Right kidney (tissue), 1 donor: ENCODE measurements at regions not wholly inside any gene's neighbourhood (a gene's known extent, or its start where the extent isn't known, plus 50 kb on each side); places are given as distances from the start of the nearest gene placed in this dataset.
"Not testable (repeated sequence)": the region's sequence is repeated elsewhere in the genome, so short reads cannot be mapped to it uniquely, and the experiment has no call there.

Experiments
- DNase-seq: peaks from one replicate; pipeline ENCODE4 v3.0.0-alpha.2; 2016

DNA sequence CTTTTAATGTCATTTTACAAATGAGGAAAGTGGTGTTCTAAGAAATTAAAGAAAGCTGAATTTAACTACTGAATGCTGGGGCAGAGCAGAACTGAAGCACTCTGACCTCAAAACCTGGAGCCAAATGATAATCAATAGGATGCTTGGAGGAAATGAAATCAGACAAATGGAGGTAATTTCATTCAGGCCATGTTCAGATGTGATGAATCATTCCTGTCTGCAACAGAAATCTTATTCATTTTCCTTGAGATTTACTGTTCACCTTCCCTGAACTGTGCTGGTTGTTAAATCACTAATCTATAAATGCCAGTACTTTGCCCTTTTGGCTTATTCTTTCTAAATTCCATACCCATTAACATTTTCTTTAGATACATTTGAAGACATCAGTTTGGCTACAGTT lies 85.6 kb upstream of the SNX7 start:
- no peak for DNase-seq

DNA sequence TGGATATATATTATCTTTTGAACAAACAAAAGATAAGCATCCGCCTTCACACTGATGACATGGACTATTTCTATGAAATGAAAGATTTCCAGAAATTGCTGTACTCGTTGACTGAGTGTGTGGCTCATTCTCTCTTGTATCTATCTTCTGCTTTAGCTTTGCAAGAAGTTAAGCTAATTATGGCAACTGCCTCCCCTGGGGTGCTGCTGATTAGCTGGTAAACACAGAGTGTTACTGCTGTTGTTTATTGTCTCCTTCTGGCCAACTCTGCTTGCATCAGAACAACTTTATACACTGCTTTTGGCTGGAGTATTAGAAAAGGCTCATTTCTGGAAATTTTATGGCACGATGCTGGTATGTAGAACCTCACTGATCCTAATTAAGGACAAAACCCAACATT lies 95.6 kb upstream of the SNX7 start:
- no peak for DNase-seq

DNA sequence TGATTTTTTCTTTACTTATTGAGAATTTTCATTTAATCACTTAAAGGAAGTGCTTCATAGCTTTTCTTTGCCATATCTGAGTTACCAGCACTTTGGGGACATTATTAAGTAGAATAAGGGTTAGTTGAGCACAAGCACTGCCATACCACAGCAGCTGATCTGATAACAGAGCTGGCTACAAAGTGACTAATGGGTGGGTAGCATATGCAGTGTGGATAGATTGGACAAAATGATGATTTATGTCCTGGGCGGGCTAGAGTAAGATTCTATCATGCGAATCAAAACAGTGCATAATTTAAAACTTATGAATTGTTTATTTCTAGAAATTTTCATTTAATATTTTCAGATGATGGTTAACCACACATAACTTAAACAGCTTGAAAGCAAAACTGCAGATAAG lies 102.2 kb upstream of the SNX7 start:
- no peak for DNase-seq

DNA sequence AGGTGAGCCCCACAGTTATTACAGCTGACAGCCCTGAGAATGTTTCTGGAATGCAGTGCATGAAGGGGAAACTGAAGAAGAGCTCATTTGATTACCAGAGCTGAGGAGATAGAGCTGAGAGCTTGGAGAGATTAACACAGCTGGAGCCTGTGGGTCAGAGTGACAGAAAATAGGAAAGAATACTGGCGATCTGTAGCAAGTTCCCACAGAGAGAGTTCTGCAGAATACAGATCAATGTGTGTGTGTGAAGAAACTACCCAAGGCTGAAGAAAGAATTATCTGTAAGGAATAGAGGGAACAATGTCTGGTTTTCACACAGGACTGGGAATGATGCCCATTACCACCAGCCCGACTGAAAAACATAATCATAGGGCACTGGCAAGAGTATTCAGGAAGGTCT lies 103.6 kb upstream of the SNX7 start:
- DNase-seq: no peak

DNA sequence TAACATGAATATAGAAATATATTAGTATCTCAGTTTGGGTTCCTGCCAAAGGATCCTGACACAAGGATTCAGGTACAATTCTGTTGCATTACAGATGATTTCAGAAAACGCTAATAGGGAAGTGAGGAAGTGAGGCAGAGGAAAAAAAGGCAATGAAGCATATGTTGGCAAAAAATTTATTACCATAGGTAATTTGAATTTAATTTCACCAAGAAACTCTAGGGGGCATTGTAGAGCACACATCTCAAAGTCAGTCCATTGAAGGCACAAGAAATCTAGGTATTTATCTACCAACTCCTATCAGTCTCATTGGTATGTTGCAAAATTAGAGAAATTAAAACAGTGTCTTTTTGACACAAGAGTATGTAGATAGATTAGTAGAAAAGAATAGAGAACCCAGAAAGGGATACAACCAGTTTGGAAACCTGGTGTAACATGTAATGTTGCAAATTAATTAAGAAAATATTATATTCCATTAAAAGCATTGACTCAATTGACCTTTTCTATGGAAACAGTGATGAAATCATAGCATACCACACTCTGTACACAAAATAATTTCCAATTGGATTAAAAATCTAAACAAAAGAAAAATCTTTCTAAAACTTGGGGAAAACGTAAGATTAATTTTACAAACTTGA lies 104.9 kb upstream of the SNX7 start:
- no peak for DNase-seq

DNA sequence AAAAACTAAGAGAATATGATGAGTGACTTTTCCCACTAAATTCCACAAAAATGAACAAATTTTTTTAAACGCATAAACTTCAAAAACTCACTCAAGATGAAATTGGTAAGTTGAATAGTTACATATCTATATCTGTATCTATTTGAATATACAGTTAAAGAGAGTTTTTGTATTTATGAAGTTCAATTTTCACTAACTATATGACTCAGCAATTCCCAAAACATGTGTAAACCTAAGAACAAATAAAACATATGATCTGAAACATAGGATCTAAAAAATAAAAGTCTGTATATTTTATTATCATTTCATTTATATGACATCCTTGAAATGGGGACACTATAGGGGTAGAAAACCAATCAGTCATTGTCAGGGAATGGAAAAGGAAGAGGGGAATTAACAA lies 105.7 kb upstream of the SNX7 start:
- DNase-seq: no peak

DNA sequence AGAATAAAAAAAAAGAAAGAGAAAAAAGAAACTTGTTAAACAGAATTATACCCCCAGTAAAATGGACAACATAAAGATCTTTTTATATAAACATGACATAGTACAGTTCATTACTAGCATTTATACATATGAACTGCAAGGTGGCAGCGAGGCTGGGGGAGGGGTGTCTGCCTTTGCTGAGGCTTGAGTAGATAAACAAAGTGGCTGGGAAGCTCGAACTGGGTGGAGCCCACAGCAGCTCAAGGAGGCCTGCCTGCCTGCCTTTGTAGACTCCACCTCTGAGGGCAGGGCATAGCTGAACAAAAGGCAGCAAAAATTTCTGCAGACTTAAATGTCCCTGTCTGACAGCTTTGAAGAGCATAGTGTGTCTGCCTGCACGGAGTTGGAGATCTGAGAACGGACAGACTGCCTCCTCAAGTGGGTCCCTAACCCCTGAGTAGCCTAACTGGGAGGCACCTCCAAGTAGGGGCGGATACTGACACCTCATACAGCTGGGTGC lies 108.9 kb upstream of the SNX7 start:
- DNase-seq: not testable (repeated sequence)

DNA sequence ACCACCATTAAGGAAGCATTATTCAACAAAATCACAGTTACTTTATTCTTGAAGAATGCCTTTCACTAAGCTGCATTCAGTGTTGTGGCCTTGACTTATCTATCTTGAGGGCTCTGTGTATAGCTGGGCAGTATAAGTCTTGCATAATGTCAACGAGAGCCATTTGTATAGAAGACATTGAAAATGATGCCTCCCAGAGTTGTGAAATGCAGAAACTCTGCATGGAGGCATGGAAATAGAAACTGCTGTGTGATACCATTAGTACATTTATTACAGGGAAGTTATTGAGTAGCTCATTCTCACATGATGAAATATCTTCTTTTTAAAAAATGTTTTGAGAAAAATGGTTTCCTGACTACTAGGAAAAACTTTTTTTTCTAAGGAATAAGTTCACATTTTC lies 111.4 kb upstream of the SNX7 start:
- no peak for DNase-seq

DNA sequence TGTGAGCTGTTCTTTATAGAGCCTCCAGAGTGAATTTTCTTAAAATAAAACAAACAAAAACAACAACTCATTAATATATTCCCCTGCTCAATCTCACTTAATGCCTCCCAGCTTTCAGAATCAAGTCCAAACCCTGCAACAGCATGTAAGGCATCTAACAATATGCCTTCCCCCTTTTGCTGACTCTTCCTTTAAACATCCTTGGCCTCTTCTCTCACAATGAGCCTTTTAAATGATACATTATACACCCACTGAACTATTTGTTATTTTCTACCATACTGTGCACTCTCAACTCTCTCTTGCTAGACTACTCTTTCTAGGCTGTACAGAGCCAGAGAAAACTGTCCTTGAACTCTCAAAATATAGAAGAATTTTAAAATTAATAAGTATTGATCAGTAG lies 115.2 kb upstream of the SNX7 start:
- no peak for DNase-seq

DNA sequence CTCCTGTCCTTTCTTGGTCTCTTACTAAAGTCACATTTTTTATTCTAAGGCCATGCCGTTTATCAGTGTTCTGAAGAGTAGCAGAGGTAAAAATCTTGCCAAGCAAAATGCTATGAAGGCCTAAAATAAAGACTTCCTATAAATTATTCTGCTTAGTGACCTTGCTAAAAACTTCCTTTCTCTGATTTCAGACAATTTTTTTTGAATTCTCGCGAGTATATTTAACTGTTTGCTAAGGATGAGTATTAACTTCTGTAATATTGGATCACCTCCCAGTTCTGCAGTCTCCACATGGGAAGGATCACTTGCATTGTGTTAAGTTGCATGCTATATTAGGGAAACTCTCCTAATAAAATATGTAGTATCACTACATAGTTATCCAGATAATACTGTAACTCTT lies 123.4 kb upstream of the SNX7 start:
- DNase-seq: no peak

DNA sequence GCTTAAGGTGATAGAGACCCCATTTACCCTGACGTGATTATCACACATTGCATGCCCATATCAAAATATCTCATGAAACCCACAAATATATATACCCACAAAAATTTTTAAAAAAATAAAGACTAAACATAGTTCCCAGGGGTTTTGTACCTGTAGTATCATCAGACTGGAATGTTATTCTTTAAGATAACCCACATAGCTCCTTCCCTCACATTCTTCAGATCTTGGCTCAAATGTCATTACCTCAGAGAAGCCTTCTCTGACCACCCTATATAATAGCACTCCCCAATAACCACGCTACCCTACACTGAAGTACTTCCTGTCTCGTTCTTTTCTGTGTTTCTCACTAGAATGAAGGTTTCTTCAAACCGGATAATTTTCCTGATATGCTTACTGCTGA lies 138.3 kb upstream of the SNX7 start:
- no peak for DNase-seq

DNA sequence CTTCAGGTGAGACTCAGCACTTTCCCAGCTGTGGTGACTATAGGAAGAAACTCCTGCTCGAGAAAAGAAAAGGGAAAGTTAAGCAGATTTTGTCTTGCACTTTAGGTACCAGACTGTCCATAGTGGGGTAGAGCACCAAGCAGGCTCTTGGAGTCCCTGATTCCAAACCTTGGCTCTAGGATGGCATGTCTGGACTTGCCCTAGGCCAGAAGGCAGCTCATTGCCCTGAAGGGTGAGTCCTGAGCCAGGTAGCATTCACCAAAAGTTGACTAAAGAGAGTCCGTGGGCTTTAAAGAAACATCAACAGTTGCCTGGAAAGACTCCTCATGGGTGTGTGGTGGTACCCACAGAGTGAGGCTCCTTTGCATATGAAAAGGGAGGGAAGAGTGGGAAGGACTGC lies 145.2 kb upstream of the SNX7 start:
- no peak for DNase-seq

DNA sequence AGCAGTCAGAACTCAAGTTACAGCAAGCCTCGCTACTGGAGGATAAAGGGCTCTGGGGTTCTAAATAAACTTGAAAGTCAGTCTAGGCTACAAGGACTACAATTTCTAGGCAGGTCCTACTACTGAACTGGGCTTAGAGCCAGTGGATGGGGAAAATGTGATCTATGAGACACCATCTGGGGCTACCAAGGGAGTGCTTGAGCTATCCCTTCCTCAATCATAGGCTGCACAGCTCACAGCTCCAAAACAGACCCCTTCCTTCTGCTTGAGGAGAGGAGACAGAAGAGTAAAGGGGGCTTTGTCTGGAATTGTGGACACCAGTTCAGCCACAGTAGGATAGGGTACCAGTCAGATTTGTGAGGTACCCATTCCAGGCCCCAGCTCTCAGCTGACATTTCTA lies 145.8 kb upstream of the SNX7 start:
- no peak for DNase-seq

DNA sequence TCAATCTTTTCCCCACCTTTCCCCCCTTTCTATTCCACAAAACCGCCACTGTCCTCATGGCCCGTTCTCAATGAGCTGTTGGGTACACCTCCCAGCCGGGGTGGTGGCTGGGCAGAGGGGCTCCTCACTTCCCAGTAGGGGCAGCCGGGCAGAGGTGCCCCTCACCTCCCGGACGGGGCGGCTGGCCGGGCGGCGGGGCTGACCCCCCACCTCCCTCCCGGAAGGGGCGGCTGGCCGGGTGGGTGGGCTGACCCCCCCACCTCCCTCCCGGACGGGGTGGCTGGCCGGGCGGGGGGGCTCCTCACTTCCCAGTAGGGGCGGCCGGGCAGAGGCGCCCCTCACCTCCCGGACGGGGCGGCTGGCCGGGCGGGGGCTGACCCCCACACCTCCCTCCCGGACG lies 149.3 kb upstream of the SNX7 start:
- DNase-seq: not testable (repeated sequence)

DNA sequence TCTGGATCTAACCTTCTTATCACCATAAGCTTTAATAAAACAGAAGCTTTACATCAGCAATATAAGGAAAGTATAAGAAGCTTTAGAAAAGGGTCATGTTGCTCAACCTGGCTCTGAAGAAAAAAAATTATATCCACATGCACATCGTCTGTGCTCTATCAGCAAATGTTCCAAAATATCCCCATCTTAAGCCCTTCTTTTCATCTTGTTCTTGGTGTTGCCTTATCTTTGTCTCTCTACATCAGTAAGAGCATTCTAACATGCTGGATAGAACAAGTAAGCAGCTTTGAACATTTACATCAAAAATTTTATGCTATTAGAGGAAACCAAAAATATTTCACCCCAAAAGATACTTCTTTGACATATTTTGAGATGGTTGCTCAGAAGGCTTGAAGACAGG lies 157.8 kb upstream of the SNX7 start:
- no peak for DNase-seq

DNA sequence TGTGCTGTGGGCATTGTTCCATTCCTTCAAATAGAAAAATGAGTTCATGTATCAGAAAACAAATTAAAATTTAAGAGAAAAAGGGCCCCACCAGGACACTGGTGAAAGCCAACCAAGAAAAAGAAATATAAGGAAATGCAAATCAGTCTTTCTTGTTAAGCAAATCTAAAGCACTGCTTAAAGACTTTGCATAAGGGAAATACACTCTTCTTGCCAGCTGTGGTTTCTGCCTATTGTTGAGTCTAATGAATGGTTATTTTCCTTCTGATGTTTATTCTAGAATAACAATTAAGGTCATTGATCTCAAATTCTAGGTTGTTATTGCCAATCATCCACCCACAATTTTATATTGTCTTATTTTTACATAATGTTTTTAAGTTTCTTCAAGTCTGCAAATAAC lies 158.6 kb upstream of the SNX7 start:
- DNase-seq: no peak

DNA sequence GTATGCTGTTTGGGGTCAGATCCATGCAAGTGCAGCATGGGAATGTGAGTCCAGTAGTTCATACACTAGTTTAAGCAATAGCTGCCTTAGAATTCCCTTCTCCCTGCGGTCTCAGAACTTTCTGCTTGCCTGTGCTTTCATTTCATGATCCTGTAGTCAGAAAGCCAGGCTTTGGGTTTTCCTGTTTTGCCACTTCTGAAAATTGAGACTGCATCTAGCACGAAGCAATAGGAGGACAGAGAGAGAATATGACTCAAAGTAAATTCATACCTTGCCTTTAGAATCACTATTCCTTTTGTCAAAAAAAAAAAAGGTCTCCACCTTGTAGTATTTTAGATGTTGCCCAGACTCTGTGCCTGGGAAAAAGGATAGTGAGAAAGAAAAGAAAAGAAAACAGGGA lies 161.2 kb upstream of the SNX7 start:
- DNase-seq: no peak

DNA sequence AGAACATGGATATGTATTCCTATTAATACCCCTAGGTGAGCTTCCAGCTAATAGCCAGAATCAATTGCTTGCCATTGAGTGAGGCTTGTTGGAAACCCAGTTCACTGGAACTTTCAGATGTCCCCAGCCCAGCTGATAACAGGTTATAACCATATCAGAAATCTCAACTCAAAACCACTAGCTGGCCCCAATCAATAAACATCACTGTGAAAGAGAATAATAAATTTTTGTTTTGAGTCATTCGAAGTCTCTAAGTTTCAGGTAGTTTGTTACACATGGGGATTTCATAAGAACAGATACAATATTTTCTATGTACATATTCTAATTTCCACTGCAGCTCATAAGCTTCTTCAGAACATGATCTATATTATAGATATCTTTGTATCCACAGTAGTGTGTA lies 162.9 kb upstream of the SNX7 start:
- DNase-seq: no peak

DNA sequence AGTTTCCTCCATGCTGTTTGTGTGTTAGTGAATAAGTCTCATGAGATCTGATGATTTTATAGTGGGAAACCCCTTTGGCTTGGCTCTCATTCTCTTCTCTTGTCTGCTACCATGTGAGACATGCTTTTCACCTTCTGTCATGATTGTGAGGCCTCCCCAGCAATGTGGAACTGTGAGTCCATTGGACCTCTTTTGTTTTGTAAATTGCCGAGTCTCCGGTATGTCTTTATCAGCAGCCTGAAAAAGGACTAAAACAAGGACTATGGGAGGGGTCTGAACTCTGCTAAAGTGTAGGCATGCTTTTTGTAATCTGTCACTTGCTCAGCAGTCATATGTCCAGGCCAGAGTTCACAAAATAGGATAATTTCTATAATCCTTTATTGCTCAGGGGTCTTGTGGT lies 164.0 kb upstream of the SNX7 start:
- no peak for DNase-seq

DNA sequence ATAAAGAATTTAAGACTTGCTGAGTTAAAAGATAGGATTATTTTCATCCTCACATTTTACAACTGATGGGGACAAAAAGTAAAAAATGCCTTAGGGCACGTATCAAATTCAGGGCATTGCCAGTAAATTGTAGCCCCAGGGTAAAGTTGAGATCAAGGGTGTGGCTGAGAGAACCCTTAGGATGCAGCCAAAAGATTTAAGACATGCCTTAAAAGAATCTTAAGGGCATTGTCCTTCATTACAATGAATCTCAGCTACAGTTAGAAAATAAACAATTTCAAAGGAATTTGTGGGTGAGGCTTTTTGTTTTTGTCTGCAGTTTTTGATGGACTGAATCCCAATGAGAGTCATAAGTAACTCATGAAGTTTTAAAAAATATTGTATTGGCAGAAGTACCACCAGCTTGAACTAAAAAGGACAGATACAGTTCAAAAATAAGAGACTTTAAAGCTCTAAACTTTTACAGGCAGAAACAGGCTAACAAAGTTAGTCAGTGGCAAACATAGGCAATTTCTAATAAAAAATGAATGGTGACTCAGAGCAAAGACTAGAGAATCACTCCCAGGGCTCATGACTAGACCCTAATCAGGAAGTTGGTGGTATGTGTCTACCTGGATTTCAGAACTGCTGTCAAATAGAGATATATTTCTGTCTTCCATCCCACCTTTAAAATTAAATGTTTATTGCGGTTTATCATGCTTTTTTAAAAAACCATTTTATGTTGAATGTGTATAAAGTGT lies 165.1 kb upstream of the SNX7 start:
- DNase-seq: no peak

DNA sequence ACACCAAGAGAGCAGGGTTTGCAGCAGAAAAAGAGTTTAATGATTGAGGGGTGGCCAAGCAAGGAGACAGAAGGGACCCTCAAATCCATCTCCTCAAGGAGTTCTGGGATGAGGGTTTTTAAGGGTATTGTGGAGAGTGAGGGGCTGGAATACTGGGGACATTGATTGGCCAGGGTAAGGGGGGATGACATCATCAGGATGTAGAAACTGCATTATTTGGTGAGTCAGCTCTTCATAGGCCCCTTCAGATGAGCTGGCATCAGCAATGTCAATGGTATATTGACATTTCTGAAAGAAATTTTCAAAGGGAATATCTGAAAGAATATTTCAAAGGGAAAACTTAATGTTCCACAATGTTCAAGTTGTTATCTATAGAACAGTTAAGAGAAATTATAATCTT lies 168.1 kb upstream of the SNX7 start:
- no peak for DNase-seq

DNA sequence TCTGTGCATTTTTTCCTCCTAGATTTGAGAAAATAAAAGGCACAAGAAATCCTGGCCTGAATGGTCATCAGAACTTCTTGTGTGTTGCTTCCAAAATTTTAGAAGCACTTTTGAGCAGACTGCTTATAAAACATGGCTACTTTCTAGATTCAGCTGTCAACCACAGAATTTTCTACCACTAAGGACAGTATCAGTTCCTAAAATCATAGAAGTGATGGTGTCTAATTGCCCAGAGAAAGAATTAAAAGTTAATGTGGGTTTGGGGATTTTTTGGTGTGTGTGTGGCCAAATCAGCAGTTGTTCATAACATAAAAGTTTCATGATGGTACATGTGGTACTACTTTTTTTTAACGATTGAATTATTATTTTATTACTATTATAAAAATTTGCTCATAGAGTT lies 171.4 kb upstream of the SNX7 start:
- no peak for DNase-seq

DNA sequence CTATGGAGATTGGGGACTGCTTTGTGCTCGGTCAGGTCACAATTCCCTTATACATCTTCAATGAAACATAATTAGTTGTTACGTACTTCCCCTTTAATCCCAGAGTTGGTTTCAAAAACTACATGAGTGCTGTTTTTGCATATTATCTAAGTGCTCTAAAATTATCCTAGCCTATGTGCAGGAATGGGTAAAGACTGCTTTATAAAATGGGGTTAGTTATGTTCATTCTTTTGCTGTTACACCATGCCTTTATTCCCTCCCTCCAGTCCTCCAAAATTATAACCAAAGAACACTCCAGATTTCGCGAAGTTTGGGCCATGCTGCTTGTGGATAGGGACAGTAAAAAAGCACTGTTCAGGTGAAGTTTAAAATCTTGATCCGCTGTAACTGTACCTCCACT lies 173.9 kb upstream of the SNX7 start:
- DNase-seq: no peak

DNA sequence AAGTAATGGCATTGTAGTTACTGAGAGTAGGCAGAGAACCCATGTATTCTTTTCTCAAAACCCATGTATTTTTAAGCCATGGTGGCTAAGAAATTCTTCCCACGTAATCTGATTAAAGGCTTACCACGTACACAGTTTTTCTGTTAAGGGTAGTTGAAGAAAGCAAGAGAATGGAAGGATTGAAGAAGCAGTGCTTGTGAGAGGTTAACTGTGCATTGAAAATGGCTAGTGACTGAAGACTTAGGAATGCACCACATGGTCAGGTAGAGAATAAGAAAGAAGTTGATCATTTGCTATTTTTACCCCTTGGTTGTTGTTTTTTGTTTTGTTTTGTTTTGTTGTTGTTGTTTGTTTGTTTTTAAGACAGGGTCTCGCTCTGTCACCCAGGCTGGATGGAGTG lies 178.9 kb upstream of the SNX7 start:
- no peak for DNase-seq

DNA sequence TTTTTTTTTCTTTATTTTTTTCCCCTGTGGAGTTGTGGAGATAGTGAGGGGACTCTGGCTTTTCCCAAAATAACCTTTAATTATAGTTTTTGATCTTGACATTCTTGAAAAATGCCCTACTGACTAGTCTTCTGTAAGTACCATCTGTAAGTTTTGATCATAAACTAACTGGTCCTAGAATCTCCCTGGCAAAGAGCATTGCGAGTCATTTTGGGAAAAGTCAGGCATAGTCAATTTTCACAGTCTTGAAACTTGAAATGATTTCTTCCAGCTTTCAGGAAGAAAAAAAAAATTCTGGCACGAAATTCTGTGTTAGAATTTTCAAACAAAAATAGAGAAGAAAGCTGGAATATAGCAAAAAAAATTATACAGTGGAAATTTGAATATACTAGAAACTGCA lies 181.2 kb upstream of the SNX7 start:
- DNase-seq: no peak
